H4 (cell line): ENCODE measurements at regions not wholly inside any gene's neighbourhood (a gene's known extent, or its start where the extent isn't known, plus 50 kb on each side); places are given as distances from the start of the nearest gene placed in this dataset.
"Not testable (repeated sequence)": the region's sequence is repeated elsewhere in the genome, so short reads cannot be mapped to it uniquely, and the experiment has no call there.

Experiments
- DNase-seq: peaks from one replicate; pipeline ENCODE4 v3.0.0-alpha.2; 2015; ENCODE audit warnings: low spot score

GRCh38 chr14:43413084-43413483 is 1094.0 kb downstream of the FSCB start:
- no peak for DNase-seq

DNA sequence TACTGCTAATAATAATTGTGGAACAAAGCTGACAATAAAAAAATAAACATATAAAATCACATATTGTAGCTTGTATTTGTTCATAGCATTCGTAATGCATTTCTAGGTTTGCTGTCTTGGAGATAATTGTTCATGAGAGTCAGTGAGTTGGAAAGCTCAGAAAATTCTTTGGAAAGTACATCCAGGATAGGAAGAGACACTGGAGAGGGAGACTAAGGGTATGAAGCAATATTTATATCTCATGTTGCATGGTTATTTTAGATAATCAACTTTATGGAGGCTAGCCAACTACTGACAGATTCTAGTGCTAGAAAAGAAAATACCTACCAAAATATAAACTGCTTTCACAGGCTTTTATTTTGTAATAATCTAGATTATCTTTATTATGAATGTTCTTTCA is 1095.2 kb downstream of the FSCB start:
- no peak for DNase-seq

- DNase-seq: no peak
Observed at GRCh38 chr14:43410631-43411030, 1096.5 kb downstream of the FSCB start.

DNA sequence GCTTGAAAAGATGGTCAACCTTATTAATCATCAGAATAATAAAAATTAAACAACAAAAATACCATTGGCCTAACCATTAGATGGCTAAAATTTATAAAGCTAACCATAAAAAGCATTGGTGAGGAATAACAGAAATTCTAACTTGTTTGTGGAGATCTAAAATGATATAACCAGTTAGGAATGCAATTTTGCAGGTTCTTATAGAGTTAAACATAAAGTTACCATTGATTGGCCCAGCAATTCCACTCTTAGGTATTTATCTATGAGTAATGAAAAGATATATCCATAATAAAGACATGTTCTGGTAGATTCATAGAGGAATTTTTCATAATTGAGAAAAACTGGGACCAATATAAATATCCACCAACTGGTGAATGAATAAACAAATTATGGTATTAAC is 1098.6 kb downstream of the FSCB start:
- no peak for DNase-seq

- no peak for DNase-seq
Observed at GRCh38 chr14:43407706-43408105, 1099.4 kb downstream of the FSCB start.

GRCh38 chr14:43406931-43407330 is 1100.2 kb downstream of the FSCB start:
- DNase-seq: no peak

DNA sequence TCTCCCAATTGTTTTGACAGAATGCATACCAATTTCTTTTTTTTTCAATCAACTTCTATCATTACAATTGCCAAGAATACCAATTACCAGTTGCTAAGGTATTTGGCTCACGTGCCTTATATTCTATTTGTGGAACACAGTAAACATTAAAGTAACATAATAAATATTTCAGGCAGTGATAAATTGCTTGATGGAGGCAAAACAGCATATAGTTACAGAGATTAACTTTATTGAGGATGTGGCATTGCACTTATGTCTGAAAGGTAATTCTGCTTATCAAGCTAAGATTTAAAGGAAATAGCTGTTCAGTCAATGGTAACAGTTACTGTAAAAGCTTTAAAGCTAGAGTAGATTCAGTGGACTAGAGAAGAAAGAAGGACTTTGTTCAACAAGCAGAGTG is 1107.8 kb downstream of the FSCB start:
- no peak for DNase-seq

DNA sequence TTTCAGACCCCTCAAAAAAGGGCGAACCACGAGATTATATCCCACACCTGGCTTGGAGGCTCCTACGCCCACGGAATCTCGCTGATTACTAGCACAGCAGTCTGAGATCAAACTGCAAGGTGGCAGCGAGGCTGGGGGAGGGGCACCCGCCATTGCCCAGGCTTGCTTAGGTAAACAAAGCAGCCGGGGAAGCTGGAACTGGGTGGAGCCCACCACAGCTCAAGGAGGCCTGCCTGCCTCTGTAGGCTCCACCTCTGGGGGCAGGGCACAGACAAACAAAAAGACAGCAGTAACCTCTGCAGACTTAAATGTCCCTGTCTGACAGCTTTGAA is 1136.6 kb downstream of the FSCB start:
- DNase-seq: not testable (repeated sequence)

- no peak for DNase-seq
Observed at GRCh38 chr14:43369710-43370564, 1137.1 kb downstream of the FSCB start.

DNA sequence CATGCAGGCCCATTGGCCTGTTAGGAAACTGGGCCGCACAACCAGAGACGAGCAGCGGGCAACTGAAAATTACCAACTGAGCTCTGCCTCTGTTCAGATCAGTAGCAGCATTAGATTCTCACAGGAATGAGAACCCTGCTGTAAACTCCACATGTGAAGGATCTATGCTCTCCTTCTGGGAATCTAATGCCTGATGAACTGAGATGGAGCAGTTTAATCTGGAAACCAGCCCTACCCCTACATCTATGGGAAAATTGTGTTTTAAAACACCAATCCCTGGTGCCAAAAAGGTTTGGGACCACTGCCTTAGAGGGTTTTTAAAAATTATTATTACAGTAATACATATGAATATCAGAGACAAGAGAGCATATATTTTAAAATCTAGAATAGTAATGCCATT is 1144.5 kb downstream of the FSCB start:
- no peak for DNase-seq

- no peak for DNase-seq
Observed at GRCh38 chr14:43361751-43362150, 1145.3 kb downstream of the FSCB start.

DNA sequence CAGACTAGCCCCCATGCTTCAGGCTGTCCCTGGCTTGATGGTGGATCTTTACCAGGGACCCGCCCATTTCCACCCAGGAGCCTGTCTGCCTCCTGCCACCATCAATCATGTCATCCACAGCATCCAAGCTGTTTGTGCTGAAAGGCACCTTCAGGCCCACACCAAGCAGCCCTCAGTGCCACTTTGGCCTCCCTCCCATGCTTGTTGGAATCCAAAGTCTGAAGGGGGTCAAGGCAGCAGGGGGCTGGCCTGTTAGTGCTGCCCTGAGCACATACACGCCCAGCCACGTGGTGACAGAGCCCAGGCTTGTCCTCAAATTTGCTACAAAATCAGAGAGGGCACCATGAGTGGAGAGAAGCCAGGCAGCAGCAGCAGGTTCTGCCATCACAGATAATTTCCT is 1146.8 kb downstream of the FSCB start:
- DNase-seq: no peak

DNA sequence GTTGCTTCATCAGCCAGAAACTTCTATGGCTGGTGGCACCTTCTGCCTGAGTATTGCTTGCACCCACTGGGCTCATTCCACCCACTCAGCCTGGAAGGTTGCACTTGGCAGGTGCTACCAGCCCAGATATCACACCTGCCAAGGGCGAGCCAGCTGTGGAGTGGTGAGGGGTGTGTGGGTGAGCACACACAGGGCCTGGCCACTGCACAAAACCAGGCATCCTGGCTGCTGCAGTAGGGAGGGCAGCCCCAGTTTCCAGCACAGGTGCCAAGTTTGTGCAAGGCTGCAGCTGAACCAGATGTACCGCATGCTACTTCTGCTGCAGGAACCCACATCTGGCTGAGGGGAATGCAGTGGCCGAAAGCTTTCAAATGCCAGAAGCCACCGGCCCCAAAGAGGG is 1147.8 kb downstream of the FSCB start:
- no peak for DNase-seq

GRCh38 chr14:43356979-43357545 is 1150.0 kb downstream of the FSCB start:
- no peak for DNase-seq

GRCh38 chr14:43356382-43356781 is 1150.7 kb downstream of the FSCB start:
- no peak for DNase-seq

- no peak for DNase-seq
Observed at GRCh38 chr14:43341921-43342320, 1165.2 kb downstream of the FSCB start.

- DNase-seq: no peak
Observed at GRCh38 chr14:43338713-43339112, 1168.4 kb downstream of the FSCB start.

- no peak for DNase-seq
Observed at GRCh38 chr14:43336351-43336750, 1170.7 kb downstream of the FSCB start.

GRCh38 chr14:43326501-43327407 is 1180.3 kb downstream of the FSCB start:
- DNase-seq: not testable (repeated sequence)

GRCh38 chr14:43316427-43316826 is 1190.7 kb downstream of the FSCB start:
- no peak for DNase-seq

DNA sequence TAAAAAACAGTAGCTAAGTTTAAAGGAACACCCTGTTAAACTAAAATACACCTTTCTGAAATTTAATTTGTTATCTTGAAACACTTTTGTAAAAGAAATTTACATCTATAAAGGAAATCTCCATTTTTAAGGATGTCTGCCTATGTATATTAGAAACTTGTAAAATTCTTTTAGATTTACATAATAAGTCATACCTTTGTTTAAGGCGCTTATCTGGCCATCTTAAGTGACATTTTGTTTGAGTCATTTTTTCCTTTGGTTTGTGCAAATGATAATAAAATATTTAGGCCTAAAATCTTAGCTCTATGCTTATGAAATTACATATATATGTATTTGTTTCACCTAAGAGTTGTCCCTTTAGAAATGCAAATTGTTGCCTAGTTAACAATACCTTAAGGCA is 1193.4 kb downstream of the FSCB start:
- no peak for DNase-seq

DNA sequence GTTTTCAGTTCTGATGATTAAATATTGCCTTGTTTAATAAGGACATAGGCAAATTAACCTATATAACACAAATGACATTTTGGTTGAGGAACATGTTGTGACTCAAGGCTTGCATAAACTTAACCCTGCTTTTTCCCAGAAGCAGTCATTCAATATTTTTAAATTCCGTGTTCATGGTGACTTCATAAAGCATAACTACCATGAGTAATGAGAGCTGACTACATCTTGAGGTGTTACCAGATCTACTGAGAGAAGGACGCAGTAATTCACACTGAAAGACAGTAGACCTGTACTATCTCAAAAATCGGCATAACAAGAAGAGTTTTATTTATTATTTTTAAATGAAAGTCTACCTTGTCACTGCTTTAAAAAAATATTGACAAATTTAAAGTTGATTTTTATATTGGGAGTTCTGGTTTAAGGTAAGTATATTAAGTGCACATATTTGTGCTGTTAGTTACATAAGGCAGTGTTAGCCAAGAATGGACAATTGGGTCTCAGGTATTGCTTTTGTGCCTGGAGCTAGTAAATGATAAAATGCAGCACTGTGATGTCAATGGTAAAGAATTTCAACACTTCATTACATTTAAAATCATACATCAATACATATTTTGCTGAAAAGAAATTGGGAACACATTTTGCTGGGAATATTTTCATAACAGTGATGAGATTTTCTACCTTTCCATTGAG is 1198.5 kb downstream of the FSCB start:
- no peak for DNase-seq
